SK-N-SH treated with all-trans-retinoic acid at 6 μM for 48 hours (cell line): ENCODE measurements at regions not wholly inside any gene's neighbourhood (a gene's known extent, or its start where the extent isn't known, plus 50 kb on each side); places are given as distances from the start of the nearest gene placed in this dataset.

Experiments used
- ATAC-seq: fragments of 200-7000 bp; cut with Tn5 transposase; 3 replicates; pipeline ENCODE4 v1.9.1; 2020; ENCODE audit warnings: mild to moderate bottlenecking, moderate library complexity
- ARNTL ChIP-seq: fragments of 450-650 bp; formaldehyde crosslinking; IDR thresholded peaks from 2 replicates; pipeline ENCODE4 v1.5.0; 2020; ENCODE audit warnings: low read depth, mild to moderate bottlenecking, moderate library complexity, borderline replicate concordance
- BACH2 ChIP-seq: fragments of 250-450 bp; sonication (Bioruptor Pico); IDR thresholded peaks from 2 replicates; pipeline ENCODE4 v1.9.0; 2021; ENCODE audit warnings: mild to moderate bottlenecking, borderline replicate concordance
- CREB5 ChIP-seq: fragments of 250-450 bp; sonication (Bioruptor Pico); IDR thresholded peaks from 2 replicates; pipeline ENCODE4 v1.5.1; 2020; ENCODE audit warnings: low read depth, mild to moderate bottlenecking, moderate library complexity
- CSDC2 ChIP-seq: fragments of 250-450 bp; sonication (Bioruptor Pico); IDR thresholded peaks from 2 replicates; pipeline ENCODE4 v1.5.0; 2020; ENCODE audit warnings: mild to moderate bottlenecking, moderate library complexity
- ESRRG ChIP-seq: fragments of 250-450 bp; sonication (Bioruptor Pico); IDR thresholded peaks from 2 replicates; pipeline ENCODE4 v1.6.1; 2021; ENCODE audit warnings: mild to moderate bottlenecking
- GLIS3 ChIP-seq: fragments of 250-450 bp; sonication (Bioruptor Pico); IDR thresholded peaks from 2 replicates; pipeline ENCODE4 v1.5.0; 2020; ENCODE audit warnings: mild to moderate bottlenecking, moderate library complexity
- ISL1 ChIP-seq: fragments of 250-450 bp; sonication (Bioruptor Pico); IDR thresholded peaks from 2 replicates; pipeline ENCODE4 v2.1.2; 2022; ENCODE audit warnings: mild to moderate bottlenecking, moderate library complexity
- OSR1 ChIP-seq: fragments of 250-450 bp; sonication (Bioruptor Pico); IDR thresholded peaks from 2 replicates; pipeline ENCODE4 v1.8.0; 2022; ENCODE audit warnings: moderate library complexity, mild to moderate bottlenecking, inconsistent platforms
- PATZ1 ChIP-seq: fragments of 250-450 bp; sonication (Bioruptor Pico); IDR thresholded peaks from 2 replicates; pipeline ENCODE4 v1.8.0; 2020; ENCODE audit warnings: mild to moderate bottlenecking, moderate library complexity, borderline replicate concordance
- POU6F1 ChIP-seq: fragments of 250-450 bp; sonication (Bioruptor Pico); IDR thresholded peaks from 2 replicates; pipeline ENCODE4 v1.8.0; 2021; ENCODE audit warnings: low read depth, mild to moderate bottlenecking, moderate library complexity, borderline replicate concordance
- PPARA ChIP-seq: fragments of 250-450 bp; sonication (Bioruptor Pico); IDR thresholded peaks from 2 replicates; pipeline ENCODE4 v1.5.0; 2020; ENCODE audit warnings: mild to moderate bottlenecking, borderline replicate concordance
- RARB ChIP-seq: fragments of 250-450 bp; sonication (Bioruptor Pico); IDR thresholded peaks from 2 replicates; pipeline ENCODE4 v1.8.0; 2021; ENCODE audit warnings: mild to moderate bottlenecking, moderate library complexity
- SNAI2 ChIP-seq: fragments of 250-450 bp; sonication (Bioruptor Pico); IDR thresholded peaks from 2 replicates; pipeline ENCODE4 v1.5.0; 2020; ENCODE audit warnings: mild to moderate bottlenecking, moderate library complexity
- TCF4 ChIP-seq: fragments of 250-450 bp; sonication (Bioruptor Pico); IDR thresholded peaks from 2 replicates; pipeline ENCODE4 v1.8.0; 2021; ENCODE audit warnings: mild to moderate bottlenecking, moderate library complexity, borderline replicate concordance
- TOX ChIP-seq: fragments of 250-450 bp; sonication (Bioruptor Pico); IDR thresholded peaks from 2 replicates; pipeline ENCODE4 v1.8.0; 2021; ENCODE audit warnings: mild to moderate bottlenecking, moderate library complexity, borderline replicate concordance
- TSHZ2 ChIP-seq: fragments of 250-450 bp; sonication (Bioruptor Pico); IDR thresholded peaks from 2 replicates; pipeline ENCODE4 v1.5.0; 2020; ENCODE audit warnings: mild to moderate bottlenecking, moderate library complexity
- ZC3H10 ChIP-seq: fragments of 250-450 bp; sonication (Bioruptor Pico); IDR thresholded peaks from 2 replicates; pipeline ENCODE4 v1.5.1; 2021; ENCODE audit warnings: mild to moderate bottlenecking, moderate library complexity
- ZFP3 ChIP-seq: fragments of 250-450 bp; sonication (Bioruptor Pico); IDR thresholded peaks from 2 replicates; pipeline ENCODE4 v1.5.0; 2020; ENCODE audit warnings: mild to moderate bottlenecking, moderate library complexity
- ZNF565 ChIP-seq: fragments of 450-650 bp; formaldehyde crosslinking; conservative IDR thresholded peaks from 2 replicates; pipeline ENCODE4 v1.5.0; 2020; ENCODE audit warnings: low read depth, mild to moderate bottlenecking, moderate library complexity
- ZNF70 ChIP-seq: fragments of 450-650 bp; formaldehyde crosslinking; IDR thresholded peaks from 2 replicates; pipeline ENCODE4 v1.5.0; 2020; ENCODE audit warnings: mild to moderate bottlenecking, moderate library complexity
- TF ChIP-seq, protein P1 (sequence below): fragments of 250-450 bp; sonication (Bioruptor Pico); IDR thresholded peaks from 2 replicates; pipeline ENCODE4 v1.5.1; 2021; ENCODE audit warnings: mild to moderate bottlenecking, moderate library complexity

DNA sequence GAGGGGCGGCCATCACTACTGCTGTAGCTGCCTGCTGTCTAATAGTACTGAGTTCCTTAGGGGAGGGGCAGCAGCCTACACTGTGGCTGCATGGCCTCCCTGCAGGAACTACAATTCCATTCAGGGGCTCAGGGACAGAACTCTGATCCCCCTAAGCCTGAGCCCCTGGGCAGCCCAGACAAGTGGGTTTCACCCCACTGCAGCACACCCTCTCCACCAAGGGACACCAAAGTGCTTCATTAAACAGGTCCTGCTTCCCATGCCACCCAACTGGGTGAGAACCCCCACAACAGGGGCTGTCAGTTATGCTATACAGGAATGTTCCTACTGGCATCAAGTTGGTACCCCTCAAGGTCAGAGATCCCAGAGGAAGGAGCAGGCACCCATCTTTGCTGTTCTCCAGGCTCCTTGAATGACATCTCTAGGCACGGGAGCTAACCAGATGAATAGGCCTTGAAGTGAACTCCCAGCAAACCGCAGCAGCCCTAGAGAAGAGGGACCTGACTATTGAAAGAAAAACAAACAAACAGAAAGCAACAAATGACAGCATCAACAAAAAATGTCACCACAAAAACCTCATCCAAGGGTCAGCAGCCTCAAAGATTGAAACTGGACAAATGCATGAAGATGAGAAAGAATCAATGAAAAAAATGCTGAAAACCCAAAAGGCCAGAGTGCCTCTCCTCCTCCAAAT lies 437.4 kb downstream of the NUF2 start:
- no peak for ATAC-seq
- TF ChIP-seq ZNF70 (CRISPR knock-in tag), result no peak
- TF ChIP-seq ISL1 (CRISPR knock-in tag), result no peak
- no peak for TF ChIP-seq PATZ1
- TF ChIP-seq RARB (CRISPR knock-in tag), result no peak
- TF ChIP-seq TSHZ2, result no peak
- TF ChIP-seq ARNTL (CRISPR knock-in tag), result no peak
- TF ChIP-seq PPARA (CRISPR knock-in tag), result no peak
- no peak for TF ChIP-seq OSR1 (CRISPR knock-in tag)
- TF ChIP-seq ESRRG (CRISPR knock-in tag), result no peak
- TF ChIP-seq BACH2 (CRISPR knock-in tag), result no peak
- TF ChIP-seq ZC3H10 (CRISPR knock-in tag), result no peak
- TF ChIP-seq CSDC2 (CRISPR knock-in tag), result no peak
- no peak for TF ChIP-seq CREB5 (CRISPR knock-in tag)

- no peak for TF ChIP-seq ZC3H10 (CRISPR knock-in tag)
- TF ChIP-seq TOX (CRISPR knock-in tag), result no peak
- no peak for TF ChIP-seq ZNF565 (CRISPR knock-in tag)
- TF ChIP-seq ZNF70 (CRISPR knock-in tag), result no peak
- TF ChIP-seq GLIS3 (CRISPR knock-in tag), result no peak
- no peak for TF ChIP-seq PPARA (CRISPR knock-in tag)
- no peak for TF ChIP-seq ZFP3 (CRISPR knock-in tag)
- no peak for TF ChIP-seq OSR1 (CRISPR knock-in tag)
- TF ChIP-seq TCF4 (CRISPR knock-in tag), result no peak
- no peak for TF ChIP-seq TSHZ2
- no peak for ATAC-seq
Observed at GRCh38 chr1:163761898-163762297, 440.1 kb downstream of the NUF2 start.

GRCh38 chr1:163766257-163766918 lies 444.6 kb downstream of the NUF2 start:
- ATAC-seq, result no peak

More at GRCh38 chr1:163766257-163766918, 444.6 kb downstream of the NUF2 start:
- TF ChIP-seq ESRRG (CRISPR knock-in tag) (no peak), PPARA (CRISPR knock-in tag) (no peak), RARB (CRISPR knock-in tag) (no peak), PATZ1 (no peak), ZFP3 (CRISPR knock-in tag) (no peak), POU6F1 (CRISPR knock-in tag) (no peak), SNAI2 (CRISPR knock-in tag) (no peak)
- TF ChIP-seq, protein P1, sequence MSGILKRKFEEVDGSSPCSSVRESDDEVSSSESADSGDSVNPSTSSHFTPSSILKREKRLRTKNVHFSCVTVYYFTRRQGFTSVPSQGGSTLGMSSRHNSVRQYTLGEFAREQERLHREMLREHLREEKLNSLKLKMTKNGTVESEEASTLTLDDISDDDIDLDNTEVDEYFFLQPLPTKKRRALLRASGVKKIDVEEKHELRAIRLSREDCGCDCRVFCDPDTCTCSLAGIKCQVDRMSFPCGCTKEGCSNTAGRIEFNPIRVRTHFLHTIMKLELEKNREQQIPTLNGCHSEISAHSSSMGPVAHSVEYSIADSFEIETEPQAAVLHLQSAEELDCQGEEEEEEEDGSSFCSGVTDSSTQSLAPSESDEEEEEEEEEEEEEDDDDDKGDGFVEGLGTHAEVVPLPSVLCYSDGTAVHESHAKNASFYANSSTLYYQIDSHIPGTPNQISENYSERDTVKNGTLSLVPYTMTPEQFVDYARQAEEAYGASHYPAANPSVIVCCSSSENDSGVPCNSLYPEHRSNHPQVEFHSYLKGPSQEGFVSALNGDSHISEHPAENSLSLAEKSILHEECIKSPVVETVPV, result no peak
